Glutamatergic neuron (in vitro differentiated cells): ENCODE measurements at regions not wholly inside any gene's neighbourhood (a gene's known extent, or its start where the extent isn't known, plus 50 kb on each side); places are given as distances from the start of the nearest gene placed in this dataset.

Experiments
- DNase-seq: peaks from one replicate; pipeline ENCODE4 v3.0.0; 2022
- H3K27ac Mint-ChIP-seq: one replicate; pipeline ENCODE4 v1.8.0; 2020; ENCODE audit warnings: mild to moderate bottlenecking, mixed read lengths, inconsistent platforms; ENCODE audit not compliant: unreplicated experiment
- H3K27me3 Mint-ChIP-seq: one replicate; pipeline ENCODE4 v1.8.0; 2020; ENCODE audit warnings: mild to moderate bottlenecking, moderate library complexity, mixed read lengths, inconsistent platforms; ENCODE audit not compliant: unreplicated experiment
- H3K36me3 Mint-ChIP-seq: one replicate; pipeline ENCODE4 v1.8.0; 2020; ENCODE audit warnings: mild to moderate bottlenecking, mixed read lengths, inconsistent platforms; ENCODE audit not compliant: unreplicated experiment
- H3K4me1 Mint-ChIP-seq: one replicate; pipeline ENCODE4 v1.8.0; 2020; ENCODE audit warnings: mild to moderate bottlenecking, low read depth, mixed read lengths, inconsistent platforms; ENCODE audit not compliant: unreplicated experiment
- H3K4me3 Mint-ChIP-seq: one replicate; pipeline ENCODE4 v1.8.0; 2020; ENCODE audit warnings: mild to moderate bottlenecking, mixed read lengths, inconsistent platforms; ENCODE audit not compliant: unreplicated experiment
- H3K9me3 Mint-ChIP-seq: one replicate; pipeline ENCODE4 v1.8.0; 2020; ENCODE audit warnings: mild to moderate bottlenecking, moderate library complexity, mixed read lengths, inconsistent platforms; ENCODE audit not compliant: unreplicated experiment
- CTCF ChIP-seq: fragments of 200-600 bp; sonication (generic); IDR thresholded peaks from one replicate; pipeline ENCODE4 v1.5.0; 2021; ENCODE audit not compliant: partially characterized antibody, unreplicated experiment

GRCh38 chr12:67795236-67795635 lies 146.7 kb downstream of the DYRK2 start:
- TF ChIP-seq CTCF = no peak
- peaks cover 3% of the 10 kb centered on the region for H3K9me3 Mint-ChIP-seq
- no peak overlapping the region for H3K27ac Mint-ChIP-seq
- peaks cover 3% of the 10 kb centered on the region for H3K27me3 Mint-ChIP-seq
- H3K4me1 Mint-ChIP-seq = no peaks in the 10 kb centered on the region
- no peak for DNase-seq
- H3K36me3 Mint-ChIP-seq = peaks cover 10% of the 10 kb centered on the region
- no peak overlapping the region for H3K4me3 Mint-ChIP-seq

- no peak for TF ChIP-seq CTCF
- peaks cover 1% of the 10 kb centered on the region for H3K27me3 Mint-ChIP-seq
Measured at GRCh38 chr12:67797185-67797741, 148.7 kb downstream of the DYRK2 start.

GRCh38 chr12:67797753-67798152 lies 149.2 kb downstream of the DYRK2 start:
- peaks cover 1% of the 10 kb centered on the region for H3K27me3 Mint-ChIP-seq
- no peaks in the 10 kb centered on the region for H3K4me1 Mint-ChIP-seq
- no peak for DNase-seq
- H3K36me3 Mint-ChIP-seq = no peaks in the 10 kb centered on the region
- H3K27ac Mint-ChIP-seq = no peak overlapping the region
- H3K9me3 Mint-ChIP-seq = no peaks in the 10 kb centered on the region
- no peak for TF ChIP-seq CTCF
- no peak overlapping the region for H3K4me3 Mint-ChIP-seq

More at GRCh38 chr12:67797185-67797741, 148.7 kb downstream of the DYRK2 start:
- Mint-ChIP-seq H3K4me3 (no peak overlapping the region), H3K9me3 (no peaks in the 10 kb centered on the region), H3K36me3 (no peaks in the 10 kb centered on the region), H3K27ac (no peak overlapping the region), H3K4me1 (no peaks in the 10 kb centered on the region)
- DNase-seq = no peak

GRCh38 chr12:67798768-67799167 lies 150.2 kb downstream of the DYRK2 start:
- Mint-ChIP-seq H3K27ac (no peak overlapping the region), H3K27me3 (peaks cover 1% of the 10 kb centered on the region), H3K9me3 (no peaks in the 10 kb centered on the region), H3K36me3 (no peaks in the 10 kb centered on the region), H3K4me1 (no peaks in the 10 kb centered on the region), H3K4me3 (no peak overlapping the region)
- no peak for TF ChIP-seq CTCF
- no peak for DNase-seq

DNA sequence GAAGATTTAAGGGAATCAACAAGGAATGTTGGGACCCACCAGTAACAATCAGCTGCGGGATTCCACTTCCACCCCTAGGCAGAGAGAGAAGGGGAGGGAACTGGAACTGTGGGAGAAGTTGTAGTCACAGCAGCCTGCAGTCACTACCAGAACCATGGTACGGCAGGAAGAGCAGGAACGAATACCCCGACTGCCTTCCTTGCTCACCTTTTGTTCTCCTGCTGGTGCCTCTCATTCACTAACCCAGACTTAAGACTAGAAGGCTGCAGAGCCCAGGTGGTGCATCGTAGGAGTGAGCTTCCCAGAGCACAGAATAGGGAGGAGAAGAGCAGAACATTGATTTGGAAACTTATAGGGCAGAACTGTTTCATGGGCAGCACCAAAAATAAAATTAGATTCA lies 154.2 kb downstream of the DYRK2 start:
- no peak for DNase-seq

More for the DNA sequence above, 154.2 kb downstream of the DYRK2 start:
- H3K27ac Mint-ChIP-seq = no peak overlapping the region
- no peak for TF ChIP-seq CTCF
- no peak overlapping the region for H3K4me3 Mint-ChIP-seq
- H3K27me3 Mint-ChIP-seq = peaks cover 1% of the 10 kb centered on the region
- no peaks in the 10 kb centered on the region for H3K36me3 Mint-ChIP-seq
- no peaks in the 10 kb centered on the region for H3K9me3 Mint-ChIP-seq
- H3K4me1 Mint-ChIP-seq = no peaks in the 10 kb centered on the region
